ENCODE measurements at regions not wholly inside any gene's neighbourhood (a gene's known extent, or its start where the extent isn't known, plus 50 kb on each side); places are given as distances from the start of the nearest gene placed in this dataset.

DNA sequence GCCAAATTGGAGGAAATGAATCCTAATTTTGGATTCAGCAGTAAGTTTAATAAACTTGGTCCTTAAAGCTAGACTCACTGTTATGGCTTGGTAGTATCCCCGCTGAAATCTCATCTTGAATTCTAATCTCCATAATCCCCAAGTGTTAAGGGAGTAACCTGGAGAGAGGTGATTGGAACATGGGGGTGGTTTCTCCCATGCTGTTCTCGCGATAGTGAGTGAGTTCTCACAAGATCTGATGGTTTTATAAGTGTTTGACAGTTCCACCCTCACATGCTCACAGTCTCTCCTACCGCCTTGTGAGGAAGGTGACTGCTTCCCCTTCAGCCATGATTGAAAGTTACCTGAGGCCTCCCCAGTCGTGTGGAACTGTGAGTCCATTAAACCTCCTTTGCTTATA lies 824.5 kb upstream of the WWC1 start:
- Histone ChIP-seq H3K27me3 (ENCODE audit: control insufficient read depth, extremely low read depth, insufficient read depth, low read length) (no peaks in the 10 kb centered on the region), H3K27ac (ENCODE audit: control insufficient read depth, insufficient read depth, low read length) (no peak overlapping the region), H3K4me2 (ENCODE audit: control insufficient read depth, extremely low read depth, insufficient read depth, low read depth, low read length) (no peak overlapping the region), H4K20me1 (ENCODE audit: control insufficient read depth, extremely low read depth, insufficient read depth, low read length) (no peaks in the 10 kb centered on the region), H3K4me1 (ENCODE audit: control insufficient read depth, extremely low read depth, insufficient read depth, low read length) (no peaks in the 10 kb centered on the region), H3K9ac (ENCODE audit: control insufficient read depth, extremely low read depth, insufficient read depth, low read length) (no peak overlapping the region), H3K9me1 (ENCODE audit: control insufficient read depth, extremely low read depth, insufficient read depth, low read length) (no peaks in the 10 kb centered on the region), H2AFZ (ENCODE audit: control insufficient read depth, low read length) (no peak overlapping the region), H3K4me3 (ENCODE audit: control insufficient read depth in 2 of 3, extremely low read depth in 1 of 3, insufficient read depth in 2 of 3, low read depth in 1 of 3, low read length in 3 of 3) (no peak overlapping the region), H3K79me2 (ENCODE audit: control insufficient read depth, insufficient read depth, low read length) (no peaks in the 10 kb centered on the region), H3K9me3 (ENCODE audit: control insufficient read depth, low read depth, low read length) (no peaks in the 10 kb centered on the region), H3K36me3 (ENCODE audit: control insufficient read depth in 2 of 2, extremely low read depth in 1 of 2, insufficient read depth in 2 of 2, low read length in 2 of 2) (no peaks in the 10 kb centered on the region)
- TF ChIP-seq, protein P1, sequence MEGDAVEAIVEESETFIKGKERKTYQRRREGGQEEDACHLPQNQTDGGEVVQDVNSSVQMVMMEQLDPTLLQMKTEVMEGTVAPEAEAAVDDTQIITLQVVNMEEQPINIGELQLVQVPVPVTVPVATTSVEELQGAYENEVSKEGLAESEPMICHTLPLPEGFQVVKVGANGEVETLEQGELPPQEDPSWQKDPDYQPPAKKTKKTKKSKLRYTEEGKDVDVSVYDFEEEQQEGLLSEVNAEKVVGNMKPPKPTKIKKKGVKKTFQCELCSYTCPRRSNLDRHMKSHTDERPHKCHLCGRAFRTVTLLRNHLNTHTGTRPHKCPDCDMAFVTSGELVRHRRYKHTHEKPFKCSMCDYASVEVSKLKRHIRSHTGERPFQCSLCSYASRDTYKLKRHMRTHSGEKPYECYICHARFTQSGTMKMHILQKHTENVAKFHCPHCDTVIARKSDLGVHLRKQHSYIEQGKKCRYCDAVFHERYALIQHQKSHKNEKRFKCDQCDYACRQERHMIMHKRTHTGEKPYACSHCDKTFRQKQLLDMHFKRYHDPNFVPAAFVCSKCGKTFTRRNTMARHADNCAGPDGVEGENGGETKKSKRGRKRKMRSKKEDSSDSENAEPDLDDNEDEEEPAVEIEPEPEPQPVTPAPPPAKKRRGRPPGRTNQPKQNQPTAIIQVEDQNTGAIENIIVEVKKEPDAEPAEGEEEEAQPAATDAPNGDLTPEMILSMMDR (optimal IDR thresholded peaks at IDR 0.05 in 1 of 3, IDR thresholded peaks at IDR 0.05 in 1 of 3, conservative IDR thresholded peaks at IDR 0.05 in 1 of 3; ENCODE audit: extremely low read depth in 1 of 3, insufficient read depth in 2 of 3, low read length in 3 of 3) = no peak
- TF ChIP-seq EZH2 (IDR thresholded peaks at IDR 0.05; ENCODE audit: low read length) = no peak
- FAIRE-seq = no peak
- dilution Hi-C loops (cut with MboI; ENCODE audit: extremely low pct_ligation_motif_present, low sequenced_read_pairs) = no loop called here
- no peak for DNase-seq (ENCODE audit: low read depth, low spot score)

DNA sequence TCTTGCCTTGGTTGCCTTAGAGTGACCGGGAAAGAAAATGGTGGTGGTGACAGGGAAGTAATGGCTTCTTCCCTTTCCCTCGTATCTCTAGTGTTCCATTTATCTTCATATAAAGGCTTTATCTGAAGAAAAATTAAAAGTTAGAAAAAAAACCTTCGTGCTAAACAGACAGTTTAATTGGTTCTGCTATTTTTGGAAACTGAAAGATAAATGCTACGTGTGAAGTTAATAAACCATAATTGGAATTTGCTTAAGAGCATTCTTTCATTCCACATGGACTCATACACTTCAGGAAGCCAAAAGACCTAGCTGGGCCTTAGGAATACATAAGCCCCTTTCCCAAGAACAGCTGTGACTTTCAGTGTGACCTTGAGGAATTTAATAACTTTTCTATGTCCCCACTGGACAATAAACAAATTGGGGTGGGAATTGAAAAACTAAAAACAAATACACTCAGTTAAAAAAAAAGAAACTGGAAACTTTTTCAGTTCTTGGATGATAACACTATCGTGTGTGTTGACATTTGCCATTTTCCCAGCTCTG lies 818.8 kb upstream of the WWC1 start:
- H3K4me3 ChIP-seq (ENCODE audit: control insufficient read depth in 2 of 3, extremely low read depth in 1 of 3, insufficient read depth in 2 of 3, low read depth in 1 of 3, low read length in 3 of 3) = no peak overlapping the region
- TF ChIP-seq EZH2 (IDR thresholded peaks at IDR 0.05; ENCODE audit: low read length) = no peak
- TF ChIP-seq, protein P1 (optimal IDR thresholded peaks at IDR 0.05 in 1 of 3, IDR thresholded peaks at IDR 0.05 in 1 of 3, conservative IDR thresholded peaks at IDR 0.05 in 1 of 3; ENCODE audit: extremely low read depth in 1 of 3, insufficient read depth in 2 of 3, low read length in 3 of 3) = no peak
- no peaks in the 10 kb centered on the region for H3K79me2 ChIP-seq (ENCODE audit: control insufficient read depth, insufficient read depth, low read length)
- H4K20me1 ChIP-seq (ENCODE audit: control insufficient read depth, extremely low read depth, insufficient read depth, low read length) = no peaks in the 10 kb centered on the region
- H3K27ac ChIP-seq (ENCODE audit: control insufficient read depth, insufficient read depth, low read length) = no peak overlapping the region
- no peak for DNase-seq (ENCODE audit: low read depth, low spot score)
- FAIRE-seq = no peak
- no peaks in the 10 kb centered on the region for H3K4me1 ChIP-seq (ENCODE audit: control insufficient read depth, extremely low read depth, insufficient read depth, low read length)
- H3K9me1 ChIP-seq (ENCODE audit: control insufficient read depth, extremely low read depth, insufficient read depth, low read length) = no peaks in the 10 kb centered on the region
- no peak overlapping the region for H3K9ac ChIP-seq (ENCODE audit: control insufficient read depth, extremely low read depth, insufficient read depth, low read length)
- no peaks in the 10 kb centered on the region for H3K27me3 ChIP-seq (ENCODE audit: control insufficient read depth, extremely low read depth, insufficient read depth, low read length)
- H2AFZ ChIP-seq (ENCODE audit: control insufficient read depth, low read length) = no peak overlapping the region
- dilution Hi-C loops (cut with MboI; ENCODE audit: extremely low pct_ligation_motif_present, low sequenced_read_pairs) = no loop called here
- H3K36me3 ChIP-seq (ENCODE audit: control insufficient read depth in 2 of 2, extremely low read depth in 1 of 2, insufficient read depth in 2 of 2, low read length in 2 of 2) = no peaks in the 10 kb centered on the region
- H3K9me3 ChIP-seq (ENCODE audit: control insufficient read depth, low read depth, low read length) = no peaks in the 10 kb centered on the region
- no peak overlapping the region for H3K4me2 ChIP-seq (ENCODE audit: control insufficient read depth, extremely low read depth, insufficient read depth, low read depth, low read length)

Measured in keratinocyte (primary cell).